ENCODE measurements at regions not wholly inside any gene's neighbourhood (a gene's known extent, or its start where the extent isn't known, plus 50 kb on each side); places are given as distances from the start of the nearest gene placed in this dataset.

GRCh38 chr4:14428125-14428524 is 574.2 kb upstream of the CPEB2 start:
- TF ChIP-seq, protein P1, sequence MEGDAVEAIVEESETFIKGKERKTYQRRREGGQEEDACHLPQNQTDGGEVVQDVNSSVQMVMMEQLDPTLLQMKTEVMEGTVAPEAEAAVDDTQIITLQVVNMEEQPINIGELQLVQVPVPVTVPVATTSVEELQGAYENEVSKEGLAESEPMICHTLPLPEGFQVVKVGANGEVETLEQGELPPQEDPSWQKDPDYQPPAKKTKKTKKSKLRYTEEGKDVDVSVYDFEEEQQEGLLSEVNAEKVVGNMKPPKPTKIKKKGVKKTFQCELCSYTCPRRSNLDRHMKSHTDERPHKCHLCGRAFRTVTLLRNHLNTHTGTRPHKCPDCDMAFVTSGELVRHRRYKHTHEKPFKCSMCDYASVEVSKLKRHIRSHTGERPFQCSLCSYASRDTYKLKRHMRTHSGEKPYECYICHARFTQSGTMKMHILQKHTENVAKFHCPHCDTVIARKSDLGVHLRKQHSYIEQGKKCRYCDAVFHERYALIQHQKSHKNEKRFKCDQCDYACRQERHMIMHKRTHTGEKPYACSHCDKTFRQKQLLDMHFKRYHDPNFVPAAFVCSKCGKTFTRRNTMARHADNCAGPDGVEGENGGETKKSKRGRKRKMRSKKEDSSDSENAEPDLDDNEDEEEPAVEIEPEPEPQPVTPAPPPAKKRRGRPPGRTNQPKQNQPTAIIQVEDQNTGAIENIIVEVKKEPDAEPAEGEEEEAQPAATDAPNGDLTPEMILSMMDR (conservative IDR thresholded peaks at IDR 0.05; ENCODE audit: low read depth, low read length) = no peak
- no peak for TF ChIP-seq EZH2 (IDR thresholded peaks at IDR 0.05; ENCODE audit: low read length, unreplicated experiment)
